Activated CD8-positive, alpha-beta memory T cell treated with anti-CD3 and anti-CD28 coated beads, Interleukin-2, amount 10 ng/mL, durations not matched to agents 7 days and 5 days (primary cell): ENCODE measurements at regions not wholly inside any gene's neighbourhood (a gene's known extent, or its start where the extent isn't known, plus 50 kb on each side); places are given as distances from the start of the nearest gene placed in this dataset.

ENCODE experiments used
- ATAC-seq: fragments of 150-1000 bp; cut with Tn5 transposase; one replicate; pipeline ENCODE4 v1.10.0; 2021; ENCODE audit warnings: moderate library complexity
- CTCF ChIA-PET: fragments of 350-600 bp; sonication (Branson Sonifier 250); formaldehyde crosslinking; loops from one replicate; lab custom pipeline; 2021; ENCODE audit warnings: antibody characterized with exemption; lab: Charles Lee
- DNase-seq: peaks from one replicate; pipeline ENCODE4 v3.0.0-alpha.2; 2020
- H3K27ac Mint-ChIP-seq: one replicate; pipeline ENCODE4 v1.8.0; 2021; ENCODE audit warnings: mild to moderate bottlenecking, mixed read lengths
- H3K27me3 Mint-ChIP-seq: one replicate; pipeline ENCODE4 v1.8.0; 2021; ENCODE audit warnings: mixed read lengths
- H3K36me3 Mint-ChIP-seq: one replicate; pipeline ENCODE4 v1.8.0; 2021; ENCODE audit warnings: mild to moderate bottlenecking, mixed read lengths
- H3K4me1 Mint-ChIP-seq: one replicate; pipeline ENCODE4 v1.8.0; 2021; ENCODE audit warnings: mixed read lengths
- H3K4me3 Mint-ChIP-seq: one replicate; pipeline ENCODE4 v1.8.0; 2021; ENCODE audit warnings: mild to moderate bottlenecking, moderate library complexity, mixed read lengths
- H3K9me3 Mint-ChIP-seq: one replicate; pipeline ENCODE4 v1.8.0; 2022; ENCODE audit warnings: low read depth, mixed read lengths

- H3K27ac Mint-ChIP-seq: no peak overlapping the region
- H3K27me3 Mint-ChIP-seq: no peaks in the 10 kb centered on the region
- peaks cover 8% of the 10 kb centered on the region for H3K9me3 Mint-ChIP-seq
- no peak for ATAC-seq
- DNase-seq: no peak
- no peaks in the 10 kb centered on the region for H3K4me1 Mint-ChIP-seq
- H3K4me3 Mint-ChIP-seq: no peak overlapping the region
- no peaks in the 10 kb centered on the region for H3K36me3 Mint-ChIP-seq
- CTCF ChIA-PET: no interaction called here
These were observed 117.3 kb upstream of the CADPS start for GRCh38 chr3:62992520-62992919.

GRCh38 chr3:62995119-62995518, 119.9 kb upstream of the CADPS start:
- no peak for DNase-seq
- H3K9me3 Mint-ChIP-seq: peaks cover 3% of the 10 kb centered on the region
- H3K27ac Mint-ChIP-seq: no peak overlapping the region
- no peak for ATAC-seq
- CTCF ChIA-PET: no interaction called here
- H3K36me3 Mint-ChIP-seq: no peaks in the 10 kb centered on the region
- H3K27me3 Mint-ChIP-seq: no peaks in the 10 kb centered on the region
- no peak overlapping the region for H3K4me3 Mint-ChIP-seq
- no peaks in the 10 kb centered on the region for H3K4me1 Mint-ChIP-seq

GRCh38 chr3:62995530-62995929, 120.3 kb upstream of the CADPS start:
- Mint-ChIP-seq H3K27me3 (no peaks in the 10 kb centered on the region), H3K4me3 (no peak overlapping the region), H3K4me1 (no peaks in the 10 kb centered on the region), H3K27ac (no peak overlapping the region), H3K9me3 (peaks cover 3% of the 10 kb centered on the region), H3K36me3 (no peaks in the 10 kb centered on the region)
- ATAC-seq (no peak), DNase-seq (no peak)
- CTCF ChIA-PET: no interaction called here

GRCh38 chr3:62997369-62997768, 122.2 kb upstream of the CADPS start:
- H3K4me3 Mint-ChIP-seq: no peak overlapping the region
- peaks cover 5% of the 10 kb centered on the region for H3K9me3 Mint-ChIP-seq
- no peaks in the 10 kb centered on the region for H3K27me3 Mint-ChIP-seq
- CTCF ChIA-PET: interaction anchor here (0.5 kb wide), 1 partner anchor 27 kb away, joined by 3 read pairs; no protein-coding TSS in a partner anchor
- ATAC-seq (no peak), DNase-seq (no peak)
- H3K27ac Mint-ChIP-seq: no peak overlapping the region
- H3K36me3 Mint-ChIP-seq: no peaks in the 10 kb centered on the region
- H3K4me1 Mint-ChIP-seq: no peaks in the 10 kb centered on the region

- DNase-seq (no peak), ATAC-seq (no peak)
- peaks cover 11% of the 10 kb centered on the region for H3K9me3 Mint-ChIP-seq
These were observed 123.9 kb upstream of the CADPS start for GRCh38 chr3:62999158-62999557.

GRCh38 chr3:62999791-63000190, 124.6 kb upstream of the CADPS start:
- no peaks in the 10 kb centered on the region for H3K27me3 Mint-ChIP-seq
- H3K4me3 Mint-ChIP-seq: no peak overlapping the region
- no peak overlapping the region for H3K27ac Mint-ChIP-seq
- no peaks in the 10 kb centered on the region for H3K36me3 Mint-ChIP-seq
- ATAC-seq (no peak), DNase-seq (no peak)
- CTCF ChIA-PET: no interaction called here
- H3K9me3 Mint-ChIP-seq: peaks cover 11% of the 10 kb centered on the region
- no peaks in the 10 kb centered on the region for H3K4me1 Mint-ChIP-seq

More at GRCh38 chr3:62999158-62999557, 123.9 kb upstream of the CADPS start:
- Mint-ChIP-seq H3K4me1 (no peaks in the 10 kb centered on the region), H3K27me3 (no peaks in the 10 kb centered on the region), H3K4me3 (no peak overlapping the region), H3K27ac (no peak overlapping the region), H3K36me3 (no peaks in the 10 kb centered on the region)
- CTCF ChIA-PET: no interaction called here

- ATAC-seq: no peak
- H3K9me3 Mint-ChIP-seq: peaks cover 9% of the 10 kb centered on the region
- CTCF ChIA-PET: no interaction called here
- H3K27me3 Mint-ChIP-seq: no peaks in the 10 kb centered on the region
- H3K36me3 Mint-ChIP-seq: no peaks in the 10 kb centered on the region
- no peak for DNase-seq
- H3K4me3 Mint-ChIP-seq: no peak overlapping the region
- H3K27ac Mint-ChIP-seq: no peak overlapping the region
- no peaks in the 10 kb centered on the region for H3K4me1 Mint-ChIP-seq
These were observed 129.2 kb upstream of the CADPS start for GRCh38 chr3:63004448-63004847.

GRCh38 chr3:63015614-63016309, 140.5 kb upstream of the CADPS start:
- CTCF ChIA-PET: no interaction called here
- ATAC-seq (no peak), DNase-seq (no peak)
- Mint-ChIP-seq H3K27me3 (no peaks in the 10 kb centered on the region), H3K36me3 (no peaks in the 10 kb centered on the region), H3K4me3 (no peak overlapping the region), H3K9me3 (peaks cover 4% of the 10 kb centered on the region), H3K27ac (no peak overlapping the region), H3K4me1 (no peaks in the 10 kb centered on the region)

GRCh38 chr3:63022114-63022513, 146.9 kb upstream of the CADPS start:
- DNase-seq (no peak), ATAC-seq (no peak)
- Mint-ChIP-seq H3K36me3 (no peaks in the 10 kb centered on the region), H3K27ac (no peak overlapping the region), H3K4me1 (no peaks in the 10 kb centered on the region), H3K27me3 (no peaks in the 10 kb centered on the region), H3K4me3 (no peak overlapping the region), H3K9me3 (peaks cover 6% of the 10 kb centered on the region)
- CTCF ChIA-PET: no interaction called here

GRCh38 chr3:63026722-63027121, 151.5 kb upstream of the CADPS start:
- no peak for ATAC-seq
- H3K27me3 Mint-ChIP-seq: no peaks in the 10 kb centered on the region

GRCh38 chr3:63029326-63029725, 154.1 kb upstream of the CADPS start:
- CTCF ChIA-PET: no interaction called here
- Mint-ChIP-seq H3K9me3 (peaks cover 5% of the 10 kb centered on the region), H3K36me3 (no peaks in the 10 kb centered on the region), H3K4me3 (no peak overlapping the region), H3K27ac (no peak overlapping the region), H3K4me1 (no peaks in the 10 kb centered on the region), H3K27me3 (no peaks in the 10 kb centered on the region)
- DNase-seq (no peak), ATAC-seq (no peak)

More at GRCh38 chr3:63026722-63027121, 151.5 kb upstream of the CADPS start:
- Mint-ChIP-seq H3K9me3 (peaks cover 6% of the 10 kb centered on the region), H3K4me3 (no peak overlapping the region), H3K36me3 (no peaks in the 10 kb centered on the region), H3K4me1 (no peaks in the 10 kb centered on the region), H3K27ac (no peak overlapping the region)
- DNase-seq: no peak
- CTCF ChIA-PET: no interaction called here

GRCh38 chr3:63029921-63030320, 154.7 kb upstream of the CADPS start:
- Mint-ChIP-seq H3K4me1 (no peaks in the 10 kb centered on the region), H3K9me3 (peaks cover 5% of the 10 kb centered on the region), H3K4me3 (no peak overlapping the region), H3K36me3 (no peaks in the 10 kb centered on the region), H3K27me3 (no peaks in the 10 kb centered on the region), H3K27ac (no peak overlapping the region)
- ATAC-seq (no peak), DNase-seq (no peak)
- CTCF ChIA-PET: no interaction called here

GRCh38 chr3:63030666-63031065, 155.4 kb upstream of the CADPS start:
- CTCF ChIA-PET: no interaction called here
- ATAC-seq (no peak), DNase-seq (no peak)
- H3K4me3 Mint-ChIP-seq: no peak overlapping the region
- H3K27ac Mint-ChIP-seq: no peak overlapping the region
- H3K36me3 Mint-ChIP-seq: no peaks in the 10 kb centered on the region
- H3K4me1 Mint-ChIP-seq: no peaks in the 10 kb centered on the region
- H3K27me3 Mint-ChIP-seq: no peaks in the 10 kb centered on the region
- H3K9me3 Mint-ChIP-seq: no peaks in the 10 kb centered on the region

GRCh38 chr3:63032881-63033280, 157.7 kb upstream of the CADPS start:
- Mint-ChIP-seq H3K4me3 (no peak overlapping the region), H3K27ac (no peak overlapping the region), H3K9me3 (no peaks in the 10 kb centered on the region), H3K27me3 (no peaks in the 10 kb centered on the region), H3K36me3 (no peaks in the 10 kb centered on the region), H3K4me1 (no peaks in the 10 kb centered on the region)
- no peak for ATAC-seq
- no peak for DNase-seq
- CTCF ChIA-PET: no interaction called here
